Hepatocyte (in vitro differentiated cells): ENCODE measurements at regions not wholly inside any gene's neighbourhood (a gene's known extent, or its start where the extent isn't known, plus 50 kb on each side); places are given as distances from the start of the nearest gene placed in this dataset.
"Not testable (repeated sequence)": the region's sequence is repeated elsewhere in the genome, so short reads cannot be mapped to it uniquely, and the experiment has no call there.

Experiments
- DNase-seq: peaks from one replicate; pipeline ENCODE4 v3.0.0-alpha.2; 2016; ENCODE audit warnings: low spot score
- H2AFZ ChIP-seq: fragments of 200-600 bp; sonication (generic); 2 replicates; pipeline ENCODE4 v1.6.0; 2016; ENCODE audit warnings: antibody characterized with exemption, mild to moderate bottlenecking
- H3K27ac ChIP-seq: fragments of 200-600 bp; sonication (generic); 2 replicates; pipeline ENCODE4 v1.5.1; 2016; ENCODE audit warnings: mild to moderate bottlenecking
- H3K27me3 ChIP-seq: fragments of 200-600 bp; sonication (generic); 2 replicates; pipeline ENCODE4 v1.6.1; 2016
- H3K36me3 ChIP-seq: fragments of 200-600 bp; sonication (generic); replicated peaks from 2 replicates; pipeline ENCODE4 v1.5.1; 2016; ENCODE audit warnings: low read depth; ENCODE audit not compliant: insufficient read depth
- H3K4me1 ChIP-seq: fragments of 200-600 bp; sonication (generic); 2 replicates; pipeline ENCODE4 v1.5.1; 2016; ENCODE audit warnings: mild to moderate bottlenecking, moderate library complexity; ENCODE audit not compliant: insufficient read depth
- H3K4me2 ChIP-seq: fragments of 200-600 bp; sonication (generic); 2 replicates; pipeline ENCODE4 v1.6.0; 2016
- H3K4me3 ChIP-seq: fragments of 200-600 bp; sonication (generic); 2 replicates; pipeline ENCODE4 v1.5.1; 2016; ENCODE audit warnings: mild to moderate bottlenecking
- H3K79me2 ChIP-seq: fragments of 200-600 bp; sonication (generic); 2 replicates; pipeline ENCODE4 v1.6.0; 2017; ENCODE audit warnings: mild to moderate bottlenecking
- H3K9me2 ChIP-seq: fragments of 200-600 bp; sonication (generic); replicated peaks from 2 replicates; pipeline ENCODE4 v1.6.0; 2017; ENCODE audit warnings: mild to moderate bottlenecking; ENCODE audit not compliant: insufficient read depth
- H3K9me3 ChIP-seq: fragments of 200-600 bp; sonication (generic); 2 replicates; pipeline ENCODE4 v1.5.1; 2016; ENCODE audit warnings: low read depth, mild to moderate bottlenecking
- H4K20me1 ChIP-seq: fragments of 200-600 bp; sonication (generic); 2 replicates; pipeline ENCODE4 v1.6.0; 2016; ENCODE audit warnings: mild to moderate bottlenecking; ENCODE audit not compliant: insufficient read depth, poor library complexity, severe bottlenecking
- EZH2 ChIP-seq: fragments of 200-600 bp; sonication (generic); IDR thresholded peaks from 2 replicates; pipeline ENCODE4 v1.6.1; 2016; ENCODE audit warnings: antibody characterized with exemption, mild to moderate bottlenecking, borderline replicate concordance
- EZH2phosphoT487 ChIP-seq: fragments of 200-600 bp; sonication (generic); IDR thresholded peaks from one replicate; pipeline ENCODE4 v1.6.1; 2018; ENCODE audit warnings: antibody characterized with exemption, mild to moderate bottlenecking, low read depth, moderate library complexity; ENCODE audit not compliant: unreplicated experiment, severe bottlenecking
- WGBS: methylation state at CpG from one replicate; pipeline ENCODE4 v1.1.6; 2016; ENCODE audit warnings: low lambda C conversion rate; ENCODE audit errors: missing lambda C conversion rate; 5-methylcytosine and 5-hydroxymethylcytosine counted together
- TF ChIP-seq, protein P1 (sequence below): fragments of 200-600 bp; sonication (generic); IDR thresholded peaks from 2 replicates; pipeline ENCODE4 v1.5.1; 2016; ENCODE audit warnings: antibody characterized with exemption, mild to moderate bottlenecking; ENCODE audit not compliant: poor library complexity

DNA sequence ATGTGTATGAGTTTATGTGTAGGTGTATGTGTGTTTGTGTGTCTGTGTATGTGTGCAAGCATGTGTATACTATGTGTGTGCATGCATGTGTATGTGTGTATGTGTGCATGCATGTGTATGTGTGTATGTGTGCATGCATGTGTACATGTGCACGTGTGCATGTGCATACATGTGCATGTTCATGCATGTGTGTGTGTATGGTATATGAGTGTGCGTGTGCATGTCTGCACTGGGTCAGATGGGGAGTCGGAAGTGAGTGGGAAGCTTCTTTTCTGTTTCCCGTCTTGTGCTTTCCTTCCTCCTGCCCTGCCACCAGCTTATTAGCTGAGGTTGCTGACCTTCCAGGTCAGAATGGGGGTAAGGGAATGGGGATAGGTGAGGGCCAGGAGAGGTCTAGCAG, 174.7 kb downstream of the MAP2K4 start:
- DNase-seq: no peak
- Histone ChIP-seq H3K9me2 (no peaks in the 10 kb centered on the region), H2AFZ (no peak overlapping the region), H3K9me3 (no peaks in the 10 kb centered on the region), H3K27ac (no peak overlapping the region), H3K27me3 (no peaks in the 10 kb centered on the region), H3K79me2 (no peaks in the 10 kb centered on the region), H3K4me2 (no peak overlapping the region), H4K20me1 (no peaks in the 10 kb centered on the region), H3K4me1 (no peaks in the 10 kb centered on the region), H3K4me3 (no peak overlapping the region), H3K36me3 (no peaks in the 10 kb centered on the region)
- TF ChIP-seq EZH2phosphoT487 (no peak), EZH2 (no peak)
- TF ChIP-seq, protein P1, sequence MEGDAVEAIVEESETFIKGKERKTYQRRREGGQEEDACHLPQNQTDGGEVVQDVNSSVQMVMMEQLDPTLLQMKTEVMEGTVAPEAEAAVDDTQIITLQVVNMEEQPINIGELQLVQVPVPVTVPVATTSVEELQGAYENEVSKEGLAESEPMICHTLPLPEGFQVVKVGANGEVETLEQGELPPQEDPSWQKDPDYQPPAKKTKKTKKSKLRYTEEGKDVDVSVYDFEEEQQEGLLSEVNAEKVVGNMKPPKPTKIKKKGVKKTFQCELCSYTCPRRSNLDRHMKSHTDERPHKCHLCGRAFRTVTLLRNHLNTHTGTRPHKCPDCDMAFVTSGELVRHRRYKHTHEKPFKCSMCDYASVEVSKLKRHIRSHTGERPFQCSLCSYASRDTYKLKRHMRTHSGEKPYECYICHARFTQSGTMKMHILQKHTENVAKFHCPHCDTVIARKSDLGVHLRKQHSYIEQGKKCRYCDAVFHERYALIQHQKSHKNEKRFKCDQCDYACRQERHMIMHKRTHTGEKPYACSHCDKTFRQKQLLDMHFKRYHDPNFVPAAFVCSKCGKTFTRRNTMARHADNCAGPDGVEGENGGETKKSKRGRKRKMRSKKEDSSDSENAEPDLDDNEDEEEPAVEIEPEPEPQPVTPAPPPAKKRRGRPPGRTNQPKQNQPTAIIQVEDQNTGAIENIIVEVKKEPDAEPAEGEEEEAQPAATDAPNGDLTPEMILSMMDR: no peak
- WGBS: 68% methylated on average over 4 of the region's 4 CpGs

DNA sequence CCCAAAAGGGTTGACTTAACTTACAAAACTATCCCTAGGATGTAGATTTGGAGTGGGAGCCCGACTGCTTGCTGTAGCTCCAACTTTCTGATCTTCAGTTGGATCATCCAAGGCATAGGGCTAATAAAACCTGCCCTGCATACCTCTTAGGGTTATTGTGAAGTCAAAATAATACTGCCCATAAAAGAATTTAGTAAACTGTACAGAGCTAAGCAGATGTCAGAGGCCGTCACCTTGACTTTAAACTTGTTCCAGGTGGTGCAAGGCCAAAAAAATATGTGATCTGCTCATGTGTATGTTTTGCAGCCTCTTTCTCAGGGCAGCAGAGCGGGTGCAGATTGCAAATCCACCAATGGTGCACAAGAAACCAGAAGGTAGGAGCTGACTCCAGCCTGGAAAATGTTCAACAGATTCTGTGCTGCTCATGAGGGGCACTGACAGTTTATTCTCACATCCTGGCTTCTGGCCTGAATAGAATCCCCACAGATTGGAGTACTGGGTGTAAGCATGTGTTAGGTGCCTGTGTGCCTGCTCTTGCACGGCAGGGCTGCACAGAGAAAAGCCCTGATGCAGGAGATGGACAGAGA, 180.7 kb downstream of the MAP2K4 start:
- H4K20me1 ChIP-seq: no peaks in the 10 kb centered on the region
- no peaks in the 10 kb centered on the region for H3K36me3 ChIP-seq
- no peak overlapping the region for H3K4me2 ChIP-seq
- H3K9me2 ChIP-seq: no peaks in the 10 kb centered on the region
- no peak for TF ChIP-seq EZH2
- TF ChIP-seq, protein P1: no peak
- TF ChIP-seq EZH2phosphoT487: no peak
- H3K79me2 ChIP-seq: no peaks in the 10 kb centered on the region
- DNase-seq: no peak
- WGBS: 92% methylated on average over 4 of the region's 4 CpGs
- H3K4me3 ChIP-seq: no peak overlapping the region
- no peaks in the 10 kb centered on the region for H3K27me3 ChIP-seq
- H3K27ac ChIP-seq: no peak overlapping the region
- H2AFZ ChIP-seq: no peak overlapping the region
- no peaks in the 10 kb centered on the region for H3K9me3 ChIP-seq
- no peaks in the 10 kb centered on the region for H3K4me1 ChIP-seq

DNA sequence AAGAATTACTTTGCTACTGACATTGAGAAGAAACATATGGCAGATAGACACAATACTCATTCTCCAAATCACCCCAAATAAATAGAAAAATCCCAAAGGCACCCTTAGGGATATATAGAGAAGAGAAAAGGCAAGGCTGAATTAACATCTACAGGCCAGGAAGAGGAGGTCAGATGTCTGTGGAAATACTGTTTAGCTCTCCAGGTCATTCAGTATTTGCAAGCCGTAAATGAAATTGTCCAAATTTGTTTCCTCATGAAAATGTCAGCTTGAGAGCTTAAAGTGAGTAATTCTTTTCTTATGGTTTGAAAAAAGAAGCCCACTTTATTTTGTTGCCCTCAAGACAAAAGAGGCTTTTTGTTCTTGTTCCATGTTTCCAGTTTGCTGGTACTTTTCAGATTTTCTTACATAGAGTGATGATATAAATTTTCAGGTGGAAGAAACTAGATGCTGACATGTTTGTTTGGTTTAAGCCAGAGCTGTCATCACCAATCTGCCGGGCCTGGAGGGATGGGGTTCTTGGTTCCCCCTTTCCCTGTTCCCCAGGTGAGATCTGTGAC, 189.0 kb downstream of the MAP2K4 start:
- H3K4me1 ChIP-seq: no peaks in the 10 kb centered on the region
- no peaks in the 10 kb centered on the region for H3K9me3 ChIP-seq
- no peak overlapping the region for H3K4me2 ChIP-seq
- H3K36me3 ChIP-seq: no peaks in the 10 kb centered on the region
- DNase-seq: no peak
- TF ChIP-seq, protein P1: no peak
- no peak for TF ChIP-seq EZH2
- TF ChIP-seq EZH2phosphoT487: peak; percentile 92
- no peak overlapping the region for H3K27ac ChIP-seq
- WGBS: 70% methylated on average over 2 of the region's 2 CpGs
- H4K20me1 ChIP-seq: no peaks in the 10 kb centered on the region
- H3K79me2 ChIP-seq: no peaks in the 10 kb centered on the region
- no peaks in the 10 kb centered on the region for H3K27me3 ChIP-seq
- H2AFZ ChIP-seq: no peak overlapping the region
- H3K4me3 ChIP-seq: no peak overlapping the region
- H3K9me2 ChIP-seq: no peaks in the 10 kb centered on the region

DNA sequence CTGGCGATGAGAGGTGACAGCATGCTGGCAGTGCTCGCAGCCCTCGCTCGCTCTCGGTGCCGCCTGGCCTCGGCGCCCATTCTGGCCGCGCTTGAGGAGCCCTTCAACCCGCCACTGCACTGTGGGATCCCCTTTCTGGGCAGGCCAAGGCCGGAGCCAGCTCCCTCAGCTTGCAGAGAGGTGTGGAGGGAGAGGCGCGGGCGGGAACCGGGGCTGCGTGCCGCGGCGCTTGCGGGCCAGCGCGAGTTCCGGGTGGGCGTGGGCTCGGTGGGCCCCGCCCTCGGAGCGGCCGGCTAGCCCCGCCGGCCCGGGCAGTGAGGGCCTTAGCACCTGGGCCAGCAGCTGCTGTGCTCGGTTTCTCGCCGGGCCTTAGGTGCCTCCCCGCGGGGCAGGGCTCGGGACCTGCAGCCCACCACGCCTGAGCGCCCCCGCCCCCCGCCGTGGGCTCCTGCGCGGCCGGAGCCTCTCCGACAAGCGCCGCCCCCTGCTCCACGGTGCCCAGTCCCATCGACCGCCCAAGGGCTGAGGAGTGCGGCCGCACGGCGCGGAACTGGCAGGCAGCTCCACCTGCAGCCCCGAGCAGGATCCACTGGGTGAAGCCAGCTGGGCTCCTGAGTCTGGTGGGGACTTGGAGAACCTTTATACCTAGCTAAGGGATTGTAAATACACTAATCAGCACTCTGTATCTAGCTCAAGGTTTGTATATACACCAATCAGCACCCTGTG, 200.2 kb downstream of the MAP2K4 start:
- not testable (repeated sequence) for DNase-seq, H3K4me2 ChIP-seq, H3K4me1 ChIP-seq, H2AFZ ChIP-seq, H3K36me3 ChIP-seq, H3K27ac ChIP-seq, H3K9me3 ChIP-seq, H3K79me2 ChIP-seq, H3K9me2 ChIP-seq, H4K20me1 ChIP-seq, H3K4me3 ChIP-seq, H3K27me3 ChIP-seq
- WGBS: 98% methylated on average over 32 of the region's 59 CpGs
